ENCODE measurements at regions not wholly inside any gene's neighbourhood (a gene's known extent, or its start where the extent isn't known, plus 50 kb on each side); places are given as distances from the start of the nearest gene placed in this dataset.

DNA sequence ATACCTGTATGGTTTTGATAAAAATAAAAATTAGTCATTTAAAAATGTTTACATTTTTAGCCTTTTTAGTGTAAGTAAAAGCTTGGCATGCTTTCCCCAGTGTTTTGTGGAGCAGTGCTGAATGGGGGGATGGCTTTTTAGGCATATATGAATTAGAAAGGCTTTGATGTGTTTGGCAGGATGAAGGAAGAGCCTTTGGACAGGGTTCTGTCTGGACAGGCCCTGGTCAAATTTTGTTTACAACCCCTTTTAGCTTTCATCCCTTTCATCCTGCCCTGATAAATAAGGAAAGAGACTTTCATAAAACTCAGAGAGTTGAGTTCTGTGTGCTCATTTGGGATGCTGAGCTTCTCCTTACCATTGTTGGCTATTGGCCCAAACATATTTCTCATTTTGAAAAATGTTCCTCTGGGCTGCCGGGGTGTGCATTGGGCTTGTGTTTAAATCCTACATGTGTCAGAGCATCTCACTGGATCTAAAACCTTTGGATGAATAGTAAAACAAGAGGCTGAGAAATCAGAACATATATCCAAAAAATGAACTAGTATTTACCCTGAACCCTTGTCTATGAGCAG is 68.1 kb upstream of the PHYHIPL start:
- TF ChIP-seq, protein P1, sequence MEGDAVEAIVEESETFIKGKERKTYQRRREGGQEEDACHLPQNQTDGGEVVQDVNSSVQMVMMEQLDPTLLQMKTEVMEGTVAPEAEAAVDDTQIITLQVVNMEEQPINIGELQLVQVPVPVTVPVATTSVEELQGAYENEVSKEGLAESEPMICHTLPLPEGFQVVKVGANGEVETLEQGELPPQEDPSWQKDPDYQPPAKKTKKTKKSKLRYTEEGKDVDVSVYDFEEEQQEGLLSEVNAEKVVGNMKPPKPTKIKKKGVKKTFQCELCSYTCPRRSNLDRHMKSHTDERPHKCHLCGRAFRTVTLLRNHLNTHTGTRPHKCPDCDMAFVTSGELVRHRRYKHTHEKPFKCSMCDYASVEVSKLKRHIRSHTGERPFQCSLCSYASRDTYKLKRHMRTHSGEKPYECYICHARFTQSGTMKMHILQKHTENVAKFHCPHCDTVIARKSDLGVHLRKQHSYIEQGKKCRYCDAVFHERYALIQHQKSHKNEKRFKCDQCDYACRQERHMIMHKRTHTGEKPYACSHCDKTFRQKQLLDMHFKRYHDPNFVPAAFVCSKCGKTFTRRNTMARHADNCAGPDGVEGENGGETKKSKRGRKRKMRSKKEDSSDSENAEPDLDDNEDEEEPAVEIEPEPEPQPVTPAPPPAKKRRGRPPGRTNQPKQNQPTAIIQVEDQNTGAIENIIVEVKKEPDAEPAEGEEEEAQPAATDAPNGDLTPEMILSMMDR (IDR thresholded peaks at IDR 0.05; ENCODE audit: extremely low read depth in 1 of 2, insufficient read depth in 1 of 2, low read depth in 1 of 2, low read length in 2 of 2): no peak
- TF ChIP-seq EZH2 (IDR thresholded peaks at IDR 0.05; ENCODE audit: borderline replicate concordance, low read depth, low read length, severe bottlenecking) (no peak), POLR2AphosphoS5 (IDR thresholded peaks at IDR 0.05; ENCODE audit: insufficient read depth, low read depth, low read length) (no peak), POLR2A (IDR thresholded peaks at IDR 0.05; ENCODE audit: low read depth, low read length) (no peak)
- TF ChIP-seq, protein P2, sequence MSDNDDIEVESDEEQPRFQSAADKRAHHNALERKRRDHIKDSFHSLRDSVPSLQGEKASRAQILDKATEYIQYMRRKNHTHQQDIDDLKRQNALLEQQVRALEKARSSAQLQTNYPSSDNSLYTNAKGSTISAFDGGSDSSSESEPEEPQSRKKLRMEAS (IDR thresholded peaks at IDR 0.05; ENCODE audit: insufficient read depth, insufficient read length): no peak

All from endothelial cell of umbilical vein (primary cell).